Endothelial cell (in vitro differentiated cells): ENCODE measurements at regions not wholly inside any gene's neighbourhood (a gene's known extent, or its start where the extent isn't known, plus 50 kb on each side); places are given as distances from the start of the nearest gene placed in this dataset.

Source experiments
- DNase-seq: peaks from one replicate; pipeline ENCODE4 v3.0.0; 2021; ENCODE audit warnings: low spot score
- H3K27ac Mint-ChIP-seq: one replicate; pipeline ENCODE4 v1.8.0; 2021; ENCODE audit warnings: mixed read lengths, inconsistent platforms; ENCODE audit not compliant: unreplicated experiment
- H3K27me3 Mint-ChIP-seq: one replicate; pipeline ENCODE4 v1.8.0; 2021; ENCODE audit warnings: mild to moderate bottlenecking, moderate library complexity, mixed read lengths, inconsistent platforms; ENCODE audit not compliant: unreplicated experiment
- H3K36me3 Mint-ChIP-seq: one replicate; pipeline ENCODE4 v1.8.0; 2021; ENCODE audit warnings: mild to moderate bottlenecking, low read depth, mixed read lengths, inconsistent platforms; ENCODE audit not compliant: unreplicated experiment
- H3K4me1 Mint-ChIP-seq: one replicate; pipeline ENCODE4 v1.8.0; 2021; ENCODE audit warnings: mild to moderate bottlenecking, mixed read lengths, inconsistent platforms; ENCODE audit not compliant: unreplicated experiment
- H3K4me3 Mint-ChIP-seq: one replicate; pipeline ENCODE4 v1.8.0; 2021; ENCODE audit warnings: mild to moderate bottlenecking, mixed read lengths, inconsistent platforms; ENCODE audit not compliant: unreplicated experiment
- H3K9me3 Mint-ChIP-seq: one replicate; pipeline ENCODE4 v1.8.0; 2021; ENCODE audit warnings: mixed read lengths, inconsistent platforms; ENCODE audit not compliant: unreplicated experiment
- TF ChIP-seq, protein P1 (sequence below): fragments of 200-600 bp; sonication (generic); IDR thresholded peaks from one replicate; pipeline ENCODE4 v1.5.0; 2021; ENCODE audit warnings: antibody characterized with exemption; ENCODE audit not compliant: unreplicated experiment

DNA sequence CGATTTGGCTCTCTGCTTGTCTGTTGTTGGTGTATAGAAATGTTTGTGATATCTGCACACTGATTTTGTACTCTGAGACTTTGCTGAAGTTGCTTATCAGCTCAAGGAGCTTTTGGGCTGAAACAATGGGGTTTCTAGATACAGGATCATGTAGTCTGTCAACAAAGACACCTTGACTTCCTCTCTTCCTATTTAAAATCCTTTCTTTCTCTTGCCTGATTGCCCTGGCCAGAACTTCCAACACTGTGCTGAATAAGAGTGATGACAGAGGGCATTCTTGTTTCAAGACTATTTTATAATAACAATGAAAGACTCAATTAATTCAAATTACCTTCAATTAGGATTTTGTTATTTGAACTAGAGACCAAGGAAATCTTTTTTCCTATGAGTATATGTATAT is 692.5 kb downstream of the PRR16 start:
- peaks cover 5% of the 10 kb centered on the region for H3K4me1 Mint-ChIP-seq

DNA sequence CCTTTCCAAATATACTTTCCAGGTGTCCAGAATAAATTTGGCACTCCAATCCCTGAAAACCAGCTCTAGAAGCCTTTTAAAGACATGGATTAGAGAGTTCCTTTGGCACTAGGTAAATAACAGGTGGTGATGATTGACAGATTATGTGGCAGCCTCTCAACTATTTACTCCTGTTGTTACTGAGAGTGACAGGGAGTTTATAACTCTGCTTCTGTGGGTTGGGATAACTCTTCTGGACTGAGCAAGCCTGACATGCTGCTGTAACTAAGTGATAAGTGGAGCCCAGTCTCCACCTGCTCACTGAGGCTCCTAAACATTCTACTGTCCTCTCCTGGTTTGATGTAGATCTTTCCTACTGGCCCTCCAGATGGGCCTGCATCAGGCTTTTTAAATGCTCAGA is 693.2 kb upstream of the FTMT start:
- TF ChIP-seq, protein P1, sequence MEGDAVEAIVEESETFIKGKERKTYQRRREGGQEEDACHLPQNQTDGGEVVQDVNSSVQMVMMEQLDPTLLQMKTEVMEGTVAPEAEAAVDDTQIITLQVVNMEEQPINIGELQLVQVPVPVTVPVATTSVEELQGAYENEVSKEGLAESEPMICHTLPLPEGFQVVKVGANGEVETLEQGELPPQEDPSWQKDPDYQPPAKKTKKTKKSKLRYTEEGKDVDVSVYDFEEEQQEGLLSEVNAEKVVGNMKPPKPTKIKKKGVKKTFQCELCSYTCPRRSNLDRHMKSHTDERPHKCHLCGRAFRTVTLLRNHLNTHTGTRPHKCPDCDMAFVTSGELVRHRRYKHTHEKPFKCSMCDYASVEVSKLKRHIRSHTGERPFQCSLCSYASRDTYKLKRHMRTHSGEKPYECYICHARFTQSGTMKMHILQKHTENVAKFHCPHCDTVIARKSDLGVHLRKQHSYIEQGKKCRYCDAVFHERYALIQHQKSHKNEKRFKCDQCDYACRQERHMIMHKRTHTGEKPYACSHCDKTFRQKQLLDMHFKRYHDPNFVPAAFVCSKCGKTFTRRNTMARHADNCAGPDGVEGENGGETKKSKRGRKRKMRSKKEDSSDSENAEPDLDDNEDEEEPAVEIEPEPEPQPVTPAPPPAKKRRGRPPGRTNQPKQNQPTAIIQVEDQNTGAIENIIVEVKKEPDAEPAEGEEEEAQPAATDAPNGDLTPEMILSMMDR: no peak
- H3K4me1 Mint-ChIP-seq: peaks cover 5% of the 10 kb centered on the region

More for the DNA sequence above, 692.5 kb downstream of the PRR16 start:
- no peaks in the 10 kb centered on the region for H3K36me3 Mint-ChIP-seq
- no peak for DNase-seq
- no peak overlapping the region for H3K4me3 Mint-ChIP-seq
- peak overlapping the region; percentile 8 for H3K27ac Mint-ChIP-seq
- no peaks in the 10 kb centered on the region for H3K27me3 Mint-ChIP-seq
- no peaks in the 10 kb centered on the region for H3K9me3 Mint-ChIP-seq
- TF ChIP-seq, protein P1: no peak

DNA sequence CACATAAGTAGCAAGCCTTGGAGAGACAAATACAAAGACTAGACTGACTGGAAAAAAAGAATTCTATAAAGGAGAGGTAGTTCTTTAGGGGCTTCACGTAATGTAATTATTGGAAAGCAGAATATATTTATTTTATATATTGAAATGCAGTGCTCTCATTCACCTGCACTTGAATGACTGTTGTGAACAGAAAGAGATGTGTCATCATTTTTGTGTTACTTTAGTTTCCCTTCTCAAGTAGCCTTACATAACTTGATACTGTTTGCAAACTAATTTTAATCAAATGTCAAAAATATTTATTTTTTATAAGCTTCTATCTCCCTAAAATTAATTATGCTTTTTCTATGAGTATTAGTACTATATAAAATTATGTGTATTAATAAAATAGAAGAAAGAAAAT is 691.1 kb upstream of the FTMT start:
- Mint-ChIP-seq H3K27me3 (no peaks in the 10 kb centered on the region), H3K27ac (no peak overlapping the region), H3K4me1 (peaks cover 5% of the 10 kb centered on the region), H3K4me3 (no peak overlapping the region), H3K36me3 (no peaks in the 10 kb centered on the region), H3K9me3 (no peaks in the 10 kb centered on the region)
- no peak for DNase-seq
- TF ChIP-seq, protein P1: no peak

More for the DNA sequence above, 693.2 kb upstream of the FTMT start:
- Mint-ChIP-seq H3K27me3 (no peaks in the 10 kb centered on the region), H3K36me3 (no peaks in the 10 kb centered on the region), H3K4me3 (no peak overlapping the region), H3K27ac (no peak overlapping the region), H3K9me3 (no peaks in the 10 kb centered on the region)
- DNase-seq: no peak

DNA sequence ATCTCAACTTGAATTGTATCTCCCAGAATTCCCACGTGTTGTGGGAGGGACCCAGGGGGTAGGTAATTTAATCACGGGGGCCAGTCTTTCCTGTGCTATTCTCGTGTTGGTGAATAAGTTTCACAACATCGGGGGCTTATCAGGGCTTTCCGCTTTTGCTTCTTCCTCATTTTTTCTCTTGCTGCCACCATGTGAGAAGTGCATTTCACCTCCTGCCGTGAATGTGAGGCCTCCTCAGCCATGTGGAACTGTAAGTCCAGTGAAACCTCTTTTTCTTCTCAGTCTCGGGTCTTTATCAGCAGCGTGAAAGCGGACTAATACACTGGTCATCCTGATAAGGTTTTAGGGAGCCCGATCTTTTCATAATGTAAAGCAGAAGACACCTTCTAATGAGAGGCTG is 687.0 kb upstream of the FTMT start:
- TF ChIP-seq, protein P1: no peak
- Mint-ChIP-seq H3K36me3 (no peaks in the 10 kb centered on the region), H3K4me3 (no peak overlapping the region), H3K4me1 (no peaks in the 10 kb centered on the region), H3K27ac (no peak overlapping the region), H3K27me3 (no peaks in the 10 kb centered on the region), H3K9me3 (no peaks in the 10 kb centered on the region)
- DNase-seq: no peak

DNA sequence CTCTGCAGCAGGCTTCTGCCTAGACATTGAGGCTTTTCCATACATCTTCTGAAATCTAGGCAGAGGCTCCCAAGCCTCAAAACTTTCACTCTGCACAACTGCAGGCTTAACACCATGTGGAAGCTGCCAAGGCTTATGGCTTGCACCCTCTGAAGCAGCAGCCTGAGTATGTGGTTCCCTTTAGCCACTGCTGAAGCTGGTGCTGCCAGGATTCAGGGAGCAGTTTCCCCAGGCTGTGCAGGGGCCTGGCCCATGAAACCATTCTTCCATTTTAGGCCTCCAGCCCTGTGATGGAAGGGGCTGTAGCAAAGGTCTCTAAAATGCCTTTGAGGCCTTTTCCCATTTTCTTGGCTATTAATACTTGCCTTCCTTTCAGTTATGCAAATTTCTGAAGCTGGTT is 680.3 kb upstream of the FTMT start:
- DNase-seq: no peak
- Mint-ChIP-seq H3K9me3 (no peaks in the 10 kb centered on the region), H3K4me3 (no peak overlapping the region), H3K27ac (no peak overlapping the region), H3K36me3 (no peaks in the 10 kb centered on the region), H3K4me1 (no peaks in the 10 kb centered on the region), H3K27me3 (no peaks in the 10 kb centered on the region)
- TF ChIP-seq, protein P1: no peak
